ENCODE measurements at regions not wholly inside any gene's neighbourhood (a gene's known extent, or its start where the extent isn't known, plus 50 kb on each side); places are given as distances from the start of the nearest gene placed in this dataset.

GRCh38 chr3:182390421-182390820 lies 402.9 kb upstream of the ATP11B start:
- no peak for TF ChIP-seq CTCF (IDR thresholded peaks at IDR 0.05)
- no peak for TF ChIP-seq EP300 (IDR thresholded peaks at IDR 0.05)
- no peak for TF ChIP-seq POLR2A (IDR thresholded peaks at IDR 0.05; ENCODE audit: low read depth)

Data from esophagus muscularis mucosa (tissue), 4 donors.